ENCODE measurements at regions not wholly inside any gene's neighbourhood (a gene's known extent, or its start where the extent isn't known, plus 50 kb on each side); places are given as distances from the start of the nearest gene placed in this dataset.
"Not testable (repeated sequence)": the region's sequence is repeated elsewhere in the genome, so short reads cannot be mapped to it uniquely, and the experiment has no call there.

DNA sequence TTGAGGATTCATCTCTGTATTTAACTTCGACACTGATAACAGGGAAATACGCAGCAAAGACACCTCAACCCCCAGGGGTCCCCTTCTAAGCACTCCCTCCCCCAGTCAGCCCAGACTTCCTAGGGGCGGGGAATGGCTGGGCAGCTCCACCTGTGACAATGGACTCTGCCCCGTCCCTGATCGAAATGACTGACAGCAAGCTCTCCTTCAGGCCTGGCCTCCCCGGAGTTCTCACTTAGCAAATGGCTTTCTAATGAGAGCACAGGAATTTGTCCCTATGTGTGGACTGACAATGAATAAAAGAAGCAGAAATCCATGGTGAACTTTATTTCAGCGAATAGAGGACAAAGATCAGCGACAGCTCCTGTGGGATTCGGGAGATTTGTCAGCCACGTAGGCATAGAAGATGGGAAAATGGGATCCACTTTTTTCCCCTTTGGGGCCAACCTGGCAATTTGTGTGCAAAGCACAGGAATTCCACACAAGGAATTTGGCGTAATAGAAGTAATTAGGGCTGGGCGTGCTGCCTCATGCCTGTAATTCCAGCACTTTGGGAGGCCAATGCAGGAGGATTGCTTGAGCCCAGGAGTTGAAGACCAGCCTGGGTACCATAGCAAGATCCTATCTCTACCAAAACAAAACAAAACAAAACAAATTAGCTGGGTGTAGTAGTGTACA lies 63.8 kb downstream of the TNFAIP2 start:
- DNase-seq (ENCODE audit: low read depth in 4 of 4, low spot score in 2 of 4): no peak

DNA sequence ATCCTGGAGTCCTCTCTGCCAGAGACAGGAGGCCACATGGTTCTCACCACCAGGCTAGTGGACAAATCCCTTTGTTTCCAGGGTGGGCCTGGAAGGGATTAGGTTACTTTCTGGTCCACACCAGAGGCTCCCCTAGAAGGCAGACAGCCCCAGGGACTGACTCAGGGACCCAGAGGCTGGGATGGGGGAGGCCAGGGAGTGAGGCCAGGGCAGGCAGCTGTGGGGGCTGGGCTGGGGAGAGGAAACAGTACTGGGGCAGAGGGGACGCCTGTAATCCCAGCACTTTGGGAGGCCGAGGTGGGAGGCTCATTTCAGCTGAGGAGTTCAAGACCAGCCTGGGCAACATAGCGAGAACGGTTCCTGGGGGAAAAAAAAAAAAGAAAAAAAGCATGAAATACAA lies 64.7 kb downstream of the TNFAIP2 start:
- no peak for DNase-seq (ENCODE audit: low read depth in 4 of 4, low spot score in 2 of 4)

DNA sequence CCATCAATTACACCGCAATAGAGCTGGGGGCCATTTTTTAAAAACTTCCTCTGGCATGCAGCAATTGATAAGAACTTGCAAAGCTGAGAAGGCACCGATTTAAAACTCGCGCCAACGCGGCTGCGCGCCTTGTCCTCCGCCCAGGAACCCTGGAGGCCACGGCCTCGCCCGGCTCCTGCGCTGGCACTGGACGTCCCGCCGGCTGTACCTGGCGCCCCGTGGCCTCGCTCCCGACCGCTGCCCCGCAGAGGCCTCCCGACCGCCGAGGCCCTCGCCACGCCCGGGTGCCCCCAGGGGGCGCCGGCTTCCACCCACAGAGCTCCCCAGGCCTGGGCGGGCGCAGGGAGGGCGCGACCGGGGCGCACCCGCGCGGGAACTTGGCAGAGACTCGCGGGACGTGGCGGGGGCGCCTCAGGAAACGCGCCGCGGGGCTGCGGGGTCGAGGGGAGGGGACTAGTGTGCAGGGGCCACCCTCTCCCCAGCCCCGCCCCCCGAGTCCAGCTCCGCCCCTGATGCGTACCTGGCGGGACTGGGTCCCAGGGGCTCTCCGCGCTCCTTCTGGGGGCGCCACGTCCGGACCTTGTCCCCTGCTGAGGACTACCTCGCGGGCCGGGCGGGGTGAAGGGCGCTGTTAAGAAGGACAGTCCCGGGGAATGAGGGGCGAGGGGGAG lies 65.7 kb downstream of the TNFAIP2 start:
- DNase-seq (ENCODE audit: low read depth in 4 of 4, low spot score in 2 of 4): no peak

DNA sequence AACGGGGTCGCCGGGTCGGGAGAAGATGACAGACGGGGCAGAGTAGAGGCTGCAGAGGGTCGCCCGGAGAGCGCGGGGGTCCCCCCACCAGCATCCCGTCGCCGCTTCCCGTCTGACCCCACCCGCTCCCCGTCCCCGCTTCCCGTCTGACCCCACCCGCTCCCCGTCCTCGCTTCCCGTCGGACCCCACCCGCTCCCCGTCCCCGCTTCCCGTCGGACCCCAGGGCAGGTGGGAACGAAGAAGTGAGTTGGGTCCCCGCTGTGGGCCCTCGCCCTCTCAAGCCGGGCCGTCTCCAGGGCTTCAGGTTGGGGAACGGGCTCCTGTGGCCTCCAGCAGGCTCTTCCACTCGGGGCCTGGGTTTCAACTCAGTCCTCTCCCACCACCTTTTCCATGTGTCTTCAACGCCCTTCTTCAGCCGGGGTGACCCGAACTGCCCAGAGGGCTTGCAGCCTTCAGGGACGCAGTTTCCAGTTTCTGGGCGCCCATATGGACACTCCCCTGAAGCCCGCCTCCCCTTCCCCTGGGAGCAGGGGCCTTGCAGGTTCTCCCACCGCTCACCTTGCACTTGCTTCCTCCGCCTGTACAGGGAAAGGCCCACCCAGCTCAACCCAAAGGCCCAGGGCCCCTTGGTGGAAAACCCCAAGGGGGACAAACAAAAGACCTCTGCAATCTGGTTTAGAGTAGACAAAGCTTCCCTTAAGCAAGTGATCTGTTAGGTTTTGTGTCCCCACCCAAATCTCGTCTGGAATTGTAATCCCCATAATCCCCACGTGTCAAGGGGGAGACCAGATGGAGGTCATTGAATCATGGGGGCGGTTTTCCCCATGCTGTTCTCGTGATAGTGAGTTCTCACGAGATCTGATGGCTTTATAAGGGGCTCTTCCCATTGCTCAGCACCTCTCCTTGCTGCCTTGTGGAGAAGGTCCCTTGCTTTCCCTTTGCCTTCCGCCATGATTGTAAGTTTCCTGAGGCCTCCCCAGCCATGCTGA lies 66.5 kb downstream of the TNFAIP2 start:
- DNase-seq (ENCODE audit: low read depth in 4 of 4, low spot score in 2 of 4): no peak

DNA sequence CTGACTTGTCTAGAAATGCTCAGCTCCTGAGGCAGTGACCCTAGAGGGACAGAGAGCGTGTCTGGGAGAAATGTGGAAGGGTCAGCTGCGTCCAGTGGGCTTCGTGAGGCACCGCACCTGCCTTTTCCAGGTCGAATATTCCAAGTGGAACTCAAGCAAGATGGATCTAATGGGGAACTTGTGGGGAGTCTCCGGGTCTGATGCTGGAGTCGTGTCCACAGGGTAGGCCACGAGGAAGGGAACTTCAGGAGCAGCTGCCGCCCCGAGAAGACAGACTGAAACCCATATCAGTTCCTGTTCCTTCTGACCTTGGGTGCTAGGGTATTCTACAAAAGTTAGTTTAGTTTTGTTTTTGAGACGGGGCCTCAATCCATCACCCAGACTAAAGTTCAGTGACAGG lies 67.5 kb downstream of the TNFAIP2 start:
- no peak for DNase-seq (ENCODE audit: low read depth in 4 of 4, low spot score in 2 of 4)

DNA sequence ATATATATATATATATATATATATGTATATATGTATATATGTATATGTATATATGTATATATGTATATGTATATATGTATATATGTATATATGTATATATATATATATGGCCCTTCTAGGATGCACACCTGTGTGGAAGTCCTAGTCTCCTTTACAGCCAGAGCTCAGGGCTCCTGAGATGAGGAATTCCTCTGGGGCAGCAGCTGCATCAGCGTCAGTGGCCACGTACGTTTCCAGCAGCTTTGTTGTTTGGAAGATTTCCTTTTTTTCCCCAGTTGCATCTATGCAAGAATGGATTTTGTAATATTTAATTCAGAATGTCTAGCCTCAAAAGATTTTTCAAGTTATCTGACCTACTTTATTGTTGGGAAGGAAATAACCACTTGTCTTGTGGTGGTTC lies 68.6 kb downstream of the TNFAIP2 start:
- DNase-seq (ENCODE audit: low read depth in 4 of 4, low spot score in 2 of 4): no peak

DNA sequence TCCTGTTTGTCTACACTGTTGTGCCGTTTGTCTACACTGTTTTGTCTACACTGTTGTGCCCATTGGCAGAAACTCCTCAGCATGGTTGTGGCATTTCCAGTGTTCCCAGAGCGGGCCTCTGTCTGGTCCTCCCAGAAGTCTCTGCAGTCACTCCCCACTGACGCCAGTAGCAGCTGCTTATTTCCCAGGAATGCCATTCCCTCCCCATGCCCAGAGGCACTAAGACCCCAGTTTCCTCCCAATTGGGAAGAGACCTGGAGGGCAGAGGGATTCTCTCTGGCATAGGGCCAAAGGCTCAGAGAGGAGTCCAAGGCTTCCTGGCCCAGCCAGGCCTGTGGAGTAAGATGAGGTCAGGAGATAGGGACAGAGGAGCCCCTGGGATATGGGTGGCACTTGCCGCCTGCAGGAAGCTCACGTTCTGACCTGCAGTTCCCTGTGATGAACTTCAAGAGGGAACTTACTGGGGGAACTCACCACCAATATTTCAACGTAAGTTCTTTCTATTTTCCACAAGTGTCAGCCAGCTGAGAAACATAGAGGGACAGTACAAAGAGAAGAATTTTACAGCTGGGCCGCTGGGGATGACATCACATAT lies 69.1 kb downstream of the TNFAIP2 start:
- no peak for DNase-seq (ENCODE audit: low read depth in 4 of 4, low spot score in 2 of 4)

DNA sequence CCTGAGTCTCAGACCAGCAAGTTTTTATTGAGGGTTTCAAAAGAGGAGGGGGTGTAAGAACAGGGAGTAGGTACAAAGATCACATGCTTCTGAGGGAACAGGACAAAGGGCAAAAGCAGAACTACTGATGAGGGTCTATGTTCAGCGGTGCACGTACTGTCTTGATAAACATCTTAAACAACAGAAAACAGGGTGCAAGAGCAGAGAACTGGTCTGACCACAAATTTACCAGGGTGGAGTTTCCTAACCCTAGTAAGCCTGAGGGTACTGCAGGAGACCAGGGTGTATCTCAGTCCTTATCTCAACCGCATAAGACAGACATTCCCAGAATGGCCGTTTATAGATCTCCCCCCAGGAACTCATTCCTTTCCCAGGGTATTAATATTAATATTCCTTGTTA lies 69.6 kb downstream of the TNFAIP2 start:
- not testable (repeated sequence) for DNase-seq (ENCODE audit: low read depth in 4 of 4, low spot score in 2 of 4)

DNA sequence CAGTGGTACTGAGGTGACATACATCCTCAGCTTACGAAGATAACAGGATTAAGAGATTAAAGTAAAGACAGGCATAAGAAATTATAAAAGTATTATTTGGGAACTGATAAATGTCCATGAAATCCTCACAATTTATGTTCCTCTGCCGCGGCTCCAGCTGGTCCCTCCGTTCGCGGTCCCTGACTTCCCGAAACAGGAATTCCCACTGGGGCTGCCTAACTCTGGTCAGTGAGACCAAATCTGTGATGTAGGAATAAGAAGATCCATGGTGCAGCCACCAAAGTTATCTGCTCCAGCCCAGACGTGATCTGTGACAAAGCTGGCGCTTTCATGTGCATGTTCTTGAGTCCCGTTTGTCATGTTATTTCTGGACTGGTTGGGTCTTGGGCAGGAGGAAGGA lies 70.2 kb downstream of the TNFAIP2 start:
- not testable (repeated sequence) for DNase-seq (ENCODE audit: low read depth in 4 of 4, low spot score in 2 of 4)

DNA sequence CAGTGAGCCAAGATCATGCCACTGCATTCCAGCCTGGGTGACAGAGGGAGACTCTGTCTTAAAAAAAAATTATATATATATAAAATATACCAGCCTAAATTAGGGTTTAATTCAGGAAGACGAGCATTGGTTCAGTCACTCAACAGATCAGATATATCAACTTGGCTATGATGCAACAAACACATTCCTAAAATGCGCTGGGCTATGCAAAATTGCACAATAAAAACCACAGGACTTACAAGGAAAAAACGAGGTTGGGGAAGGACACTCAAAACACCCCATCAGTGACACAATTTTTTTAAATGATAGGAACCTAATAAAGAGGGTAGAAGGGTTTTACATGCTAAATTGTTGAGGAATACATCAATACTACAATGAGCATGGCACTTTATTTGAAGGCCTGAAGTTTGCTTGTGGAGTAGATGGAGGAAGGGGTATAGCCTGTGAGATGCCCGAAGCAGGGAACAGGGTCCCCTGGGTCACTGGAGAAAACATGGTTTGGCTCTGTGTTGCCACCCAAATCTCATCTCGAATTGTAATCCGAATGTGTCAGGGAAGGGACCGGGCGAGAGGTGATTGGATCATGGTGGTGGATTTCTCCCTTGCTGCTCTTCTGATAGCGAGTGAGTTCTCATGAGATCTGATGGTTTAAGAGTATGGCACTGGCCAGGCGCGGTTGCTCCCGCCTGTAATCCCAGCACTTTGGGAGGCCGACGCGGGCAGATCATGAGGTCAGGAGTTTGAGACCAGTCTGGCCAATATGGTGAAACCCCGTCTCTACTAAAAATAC lies 71.2 kb downstream of the TNFAIP2 start:
- no peak for DNase-seq (ENCODE audit: low read depth in 4 of 4, low spot score in 2 of 4)

DNA sequence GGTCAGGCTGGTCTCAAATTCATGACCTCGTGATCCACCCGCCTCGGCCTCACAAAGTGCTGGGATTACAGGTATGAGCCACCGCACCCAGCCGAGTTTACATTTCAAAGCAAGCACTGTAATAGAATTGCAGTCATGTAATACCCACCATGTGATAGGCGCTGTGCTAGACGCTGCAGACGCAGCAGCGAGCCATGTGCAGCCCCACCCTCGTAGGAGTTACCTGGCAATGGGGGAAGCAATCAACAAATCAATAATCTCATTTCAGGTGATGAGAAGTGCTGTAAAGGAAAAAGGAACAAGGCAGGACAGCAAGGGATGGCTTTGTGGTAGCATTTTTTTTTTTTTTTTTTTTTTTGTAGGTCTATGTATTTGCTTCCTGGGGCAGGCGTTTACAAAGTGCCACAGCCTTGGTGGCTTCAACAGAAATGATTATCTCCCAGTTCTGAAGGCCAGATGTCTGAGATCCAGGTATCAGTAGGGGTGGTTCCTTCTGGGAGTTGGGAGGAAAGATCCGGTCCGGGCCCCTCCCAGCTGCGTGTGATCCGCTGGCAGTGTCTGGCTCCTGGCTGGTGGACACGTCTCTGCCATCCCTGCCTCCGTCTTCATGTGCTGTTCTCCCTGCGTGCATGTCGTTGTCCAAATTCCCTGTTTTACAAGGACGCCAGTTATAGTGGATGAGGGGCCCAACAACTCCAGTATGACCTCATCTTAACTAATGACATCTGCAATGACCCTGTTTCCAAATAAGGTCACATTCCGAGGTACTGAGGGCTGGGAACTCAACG lies 72.8 kb downstream of the TNFAIP2 start:
- no peak for DNase-seq (ENCODE audit: low read depth in 4 of 4, low spot score in 2 of 4)

DNA sequence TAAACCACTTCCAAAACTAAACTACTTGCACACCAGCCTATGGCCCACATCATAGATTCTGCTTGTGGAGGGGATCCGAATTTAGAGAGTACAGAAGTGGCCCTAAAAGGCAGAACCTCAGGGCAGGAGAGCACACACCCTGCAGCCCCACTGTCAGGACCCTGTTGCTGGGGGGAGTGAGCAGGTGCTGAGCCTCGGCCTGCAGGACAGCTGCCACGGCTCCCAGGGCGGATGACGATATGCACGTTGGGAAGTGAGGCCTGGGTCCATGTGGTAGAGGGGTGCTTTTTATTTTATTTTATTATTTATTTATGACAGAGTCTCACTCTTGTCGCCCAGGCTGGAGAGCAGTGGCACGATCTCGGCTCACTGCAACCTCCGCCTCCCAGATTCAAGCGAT lies 73.5 kb downstream of the TNFAIP2 start:
- no peak for DNase-seq (ENCODE audit: low read depth in 4 of 4, low spot score in 2 of 4)

DNA sequence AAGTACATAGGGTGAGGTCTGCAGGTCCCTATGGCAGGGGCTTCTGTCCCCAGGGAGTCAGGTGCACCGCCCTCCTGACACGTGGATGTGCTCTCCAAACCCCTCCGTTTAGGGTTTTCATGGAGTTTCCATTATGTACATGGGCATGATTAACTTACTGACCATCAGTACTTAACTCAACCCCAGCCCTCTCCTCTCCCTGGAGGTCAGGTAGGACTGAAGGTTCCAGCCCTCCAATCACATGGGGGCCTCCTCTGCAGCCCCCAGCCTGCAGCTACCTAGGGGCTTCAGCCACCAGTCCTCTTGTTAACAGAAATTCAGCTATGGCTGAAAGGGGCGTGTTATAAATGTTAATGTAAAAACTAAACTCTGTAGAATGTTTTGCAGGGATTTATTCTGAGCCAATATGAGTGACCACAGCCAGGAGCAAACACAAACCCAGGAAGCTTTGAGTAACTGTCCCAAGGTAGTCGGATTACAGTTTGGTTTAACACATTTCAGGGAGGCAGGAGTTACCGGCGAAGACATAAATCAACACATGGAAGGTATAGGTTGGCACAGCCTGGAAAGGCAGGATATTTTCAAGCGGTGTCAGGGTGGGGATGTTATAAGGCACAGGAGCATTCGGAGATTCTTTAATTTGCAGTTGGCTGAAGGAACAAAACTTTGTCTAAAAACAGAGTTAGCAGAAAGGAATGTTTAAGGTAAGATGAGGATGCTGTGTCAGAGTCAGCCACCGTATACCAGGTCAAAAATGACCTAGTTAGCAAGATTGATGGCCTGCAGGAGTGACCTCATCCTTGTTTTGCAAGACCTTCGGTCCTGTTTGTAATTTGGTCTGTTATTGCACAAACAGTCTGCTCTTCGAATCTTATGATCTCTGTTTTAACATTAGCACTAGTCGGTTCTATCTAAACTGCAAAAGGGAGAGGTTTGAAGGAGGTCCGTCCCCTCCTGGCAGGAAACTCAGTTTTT lies 75.2 kb downstream of the TNFAIP2 start:
- no peak for DNase-seq (ENCODE audit: low read depth in 4 of 4, low spot score in 2 of 4)

DNA sequence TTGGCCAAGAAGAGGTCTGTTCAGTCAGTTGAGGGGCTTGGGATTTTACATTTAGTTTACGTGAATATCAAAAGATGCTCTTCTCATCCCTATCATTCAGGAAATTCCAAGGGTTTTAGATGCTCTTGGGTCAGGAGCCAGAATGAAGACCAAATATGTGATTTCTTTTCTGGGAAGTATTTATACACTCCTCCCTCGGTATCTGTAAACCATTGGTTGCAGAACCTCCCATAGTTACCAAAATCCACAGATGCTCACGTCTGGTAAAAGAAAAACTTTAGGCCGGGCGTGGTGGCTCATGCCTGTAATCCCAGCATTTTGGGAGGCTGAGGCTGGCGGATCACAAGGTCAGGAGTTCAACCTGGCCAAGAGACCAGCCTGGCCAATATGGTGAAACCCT lies 75.9 kb downstream of the TNFAIP2 start:
- DNase-seq (ENCODE audit: low read depth in 4 of 4, low spot score in 2 of 4): no peak

DNA sequence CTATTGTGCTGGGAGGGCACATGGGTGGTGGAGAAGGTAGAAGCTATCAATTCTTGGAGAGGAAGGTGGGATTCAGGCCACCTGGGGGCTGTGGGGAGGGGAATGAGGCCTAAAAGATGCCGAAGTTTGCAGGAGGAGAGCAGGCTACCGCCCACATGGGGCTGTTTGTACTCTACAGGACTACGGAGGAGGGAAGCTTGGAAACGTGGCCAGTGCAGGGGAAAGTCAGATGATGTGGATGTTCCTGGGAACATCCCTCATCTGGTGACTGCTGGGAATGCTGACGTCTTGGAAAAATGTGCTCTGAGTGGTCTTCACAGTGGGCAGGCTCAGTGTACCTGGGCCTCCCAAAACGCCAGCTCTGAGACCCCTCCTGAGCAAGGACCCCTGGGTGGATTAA lies 78.5 kb downstream of the TNFAIP2 start:
- no peak for DNase-seq (ENCODE audit: low read depth in 4 of 4, low spot score in 2 of 4)

DNA sequence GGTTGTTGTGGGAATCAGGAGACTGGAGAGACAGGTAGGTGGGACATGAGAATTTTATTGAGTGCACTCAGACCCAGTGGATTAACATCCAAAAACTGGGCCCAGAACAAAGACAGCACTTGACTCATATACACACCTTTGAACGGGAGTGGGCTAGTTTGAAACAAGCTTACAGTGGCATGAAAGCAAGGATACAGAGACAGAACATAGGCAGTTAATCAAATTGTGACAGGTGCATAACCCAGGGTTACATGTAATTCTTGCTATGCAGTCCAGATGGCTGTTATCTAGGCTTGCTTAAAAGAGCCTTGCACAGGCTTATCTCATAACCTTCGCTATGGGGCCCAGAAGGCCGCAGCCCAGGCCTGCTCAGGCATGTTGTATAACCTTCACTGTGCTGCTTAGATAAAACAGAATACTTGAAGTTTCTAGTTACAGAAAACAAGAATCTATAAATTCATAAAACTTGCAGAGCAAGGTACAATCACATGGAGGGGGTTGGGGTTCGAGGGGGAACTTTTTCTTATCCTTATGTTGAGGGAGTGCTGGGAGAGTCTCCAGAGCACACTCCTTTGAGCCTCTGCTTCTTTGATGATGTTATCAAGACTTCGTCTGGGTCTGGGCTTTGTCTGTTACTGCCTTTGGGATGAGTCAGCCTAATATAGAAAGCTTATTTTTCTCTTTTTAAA lies 81.7 kb downstream of the TNFAIP2 start:
- no peak for DNase-seq (ENCODE audit: low read depth in 4 of 4, low spot score in 2 of 4)

DNA sequence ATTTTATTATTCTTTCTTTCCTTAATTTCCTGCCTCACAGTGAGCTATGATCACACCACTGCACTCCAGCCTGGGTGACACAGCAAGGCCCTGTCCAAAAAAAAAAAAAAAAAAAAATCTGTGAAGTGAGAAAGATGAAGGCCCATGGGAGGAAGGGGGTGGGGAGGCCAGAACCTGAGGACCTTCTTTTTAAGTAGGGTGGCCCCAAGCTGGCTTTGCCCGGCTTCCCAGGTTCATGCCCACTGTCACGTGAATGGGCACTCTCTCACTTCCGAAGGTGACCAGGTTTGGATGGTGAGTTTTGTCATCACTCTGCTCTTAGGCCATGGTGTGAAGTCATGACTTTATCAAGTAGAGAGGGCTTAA lies 82.3 kb downstream of the TNFAIP2 start:
- no peak for DNase-seq (ENCODE audit: low read depth in 4 of 4, low spot score in 2 of 4)

DNA sequence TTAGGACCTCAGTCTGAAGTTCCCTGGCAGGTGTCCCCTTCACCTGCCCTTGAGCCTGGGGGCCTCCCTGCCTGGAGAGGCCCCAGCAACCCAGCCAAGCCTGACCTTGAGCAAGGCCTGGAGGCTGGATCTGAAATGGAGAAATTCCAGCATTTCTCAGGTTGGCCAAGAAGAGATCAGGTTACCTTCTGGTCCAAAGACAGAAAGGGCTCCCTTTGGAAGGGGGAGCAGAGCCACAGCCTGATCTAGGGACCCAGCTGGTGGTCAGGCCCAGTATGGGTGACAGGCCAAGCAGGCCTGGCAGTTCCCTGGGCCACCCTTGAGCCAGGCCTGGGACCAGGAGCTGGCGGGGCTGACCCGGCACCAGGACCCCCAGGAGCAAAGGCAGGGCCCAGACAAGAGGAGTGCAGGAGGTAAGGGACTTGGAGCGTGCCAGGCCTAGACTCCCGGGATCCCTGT lies 82.8 kb downstream of the TNFAIP2 start:
- no peak for DNase-seq (ENCODE audit: low read depth in 4 of 4, low spot score in 2 of 4)
